SIG-M5 treated with dmso at 0.1 percent for 504 hours (cell line): ENCODE measurements at regions not wholly inside any gene's neighbourhood (a gene's known extent, or its start where the extent isn't known, plus 50 kb on each side); places are given as distances from the start of the nearest gene placed in this dataset.
"Not testable (repeated sequence)": the region's sequence is repeated elsewhere in the genome, so short reads cannot be mapped to it uniquely, and the experiment has no call there.

Experiments used
- DNase-seq: peaks from one replicate; lab custom pipeline; 2025; ENCODE audit not compliant: unreplicated experiment; lab: John Stamatoyannopoulos, UW

GRCh38 chr6:60991427-60992028 is 1294.5 kb downstream of the KHDRBS2 start:
- DNase-seq: no peak

GRCh38 chr6:60952500-60952899 is 1333.5 kb downstream of the KHDRBS2 start:
- DNase-seq: no peak

- DNase-seq: not testable (repeated sequence)
Observed at GRCh38 chr6:60950221-60950923, 1335.7 kb downstream of the KHDRBS2 start.

GRCh38 chr6:60947416-60947815 is 1338.6 kb downstream of the KHDRBS2 start:
- DNase-seq: not testable (repeated sequence)

- DNase-seq: not testable (repeated sequence)
Observed at GRCh38 chr6:60944803-60945202, 1341.2 kb downstream of the KHDRBS2 start.

- not testable (repeated sequence) for DNase-seq
Observed at GRCh38 chr6:60935970-60936369, 1350.1 kb downstream of the KHDRBS2 start.

GRCh38 chr6:60919652-60920051 is 1366.4 kb downstream of the KHDRBS2 start:
- not testable (repeated sequence) for DNase-seq

- DNase-seq: not testable (repeated sequence)
Observed at GRCh38 chr6:60903860-60904259, 1382.2 kb downstream of the KHDRBS2 start.

- not testable (repeated sequence) for DNase-seq
Observed at GRCh38 chr6:60893374-60893773, 1392.7 kb downstream of the KHDRBS2 start.

- no peak for DNase-seq
Observed at GRCh38 chr6:60891606-60892005, 1394.4 kb downstream of the KHDRBS2 start.

GRCh38 chr6:60877396-60877795 is 1408.6 kb downstream of the KHDRBS2 start:
- DNase-seq: not testable (repeated sequence)

- DNase-seq: not testable (repeated sequence)
Observed at GRCh38 chr6:60870779-60871178, 1415.2 kb downstream of the KHDRBS2 start.

GRCh38 chr6:60867548-60867947 is 1418.5 kb downstream of the KHDRBS2 start:
- DNase-seq: no peak

- DNase-seq: peak; percentile 0
Observed at GRCh38 chr6:60843175-60843982, 1442.6 kb downstream of the KHDRBS2 start.

GRCh38 chr6:60830726-60831125 is 1455.3 kb downstream of the KHDRBS2 start:
- DNase-seq: not testable (repeated sequence)

GRCh38 chr6:60822597-60822996 is 1463.4 kb downstream of the KHDRBS2 start:
- DNase-seq: not testable (repeated sequence)

- not testable (repeated sequence) for DNase-seq
Observed at GRCh38 chr6:60818072-60818471, 1468.0 kb downstream of the KHDRBS2 start.

- DNase-seq: not testable (repeated sequence)
Observed at GRCh38 chr6:60814784-60815183, 1471.2 kb downstream of the KHDRBS2 start.

GRCh38 chr6:60813897-60814596 is 1472.0 kb downstream of the KHDRBS2 start:
- DNase-seq: not testable (repeated sequence)

GRCh38 chr6:60810216-60810615 is 1475.8 kb downstream of the KHDRBS2 start:
- not testable (repeated sequence) for DNase-seq

- DNase-seq: not testable (repeated sequence)
Observed at GRCh38 chr6:60799146-60799545, 1486.9 kb downstream of the KHDRBS2 start.
